ENCODE measurements at regions not wholly inside any gene's neighbourhood (a gene's known extent, or its start where the extent isn't known, plus 50 kb on each side); places are given as distances from the start of the nearest gene placed in this dataset.

DNA sequence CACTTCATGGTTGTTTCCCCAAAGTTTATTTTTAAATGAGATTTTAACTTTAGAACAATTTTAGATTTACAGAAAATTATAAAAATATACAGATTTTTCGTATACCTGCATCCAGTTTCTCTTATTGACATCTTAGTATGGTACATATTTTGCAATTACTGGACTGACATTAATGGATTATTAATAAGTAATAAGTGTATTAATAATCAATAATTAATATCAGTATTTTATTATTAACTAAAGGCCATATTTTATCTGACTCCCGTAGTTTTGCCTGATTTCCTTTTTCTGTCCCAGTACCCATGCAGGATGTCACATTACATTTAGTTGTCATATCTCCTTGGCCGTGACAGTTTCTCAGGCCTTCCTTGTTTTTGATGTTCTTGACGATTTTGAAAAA, 307.0 kb downstream of the C6orf118 start:
- TF ChIP-seq, protein P1, sequence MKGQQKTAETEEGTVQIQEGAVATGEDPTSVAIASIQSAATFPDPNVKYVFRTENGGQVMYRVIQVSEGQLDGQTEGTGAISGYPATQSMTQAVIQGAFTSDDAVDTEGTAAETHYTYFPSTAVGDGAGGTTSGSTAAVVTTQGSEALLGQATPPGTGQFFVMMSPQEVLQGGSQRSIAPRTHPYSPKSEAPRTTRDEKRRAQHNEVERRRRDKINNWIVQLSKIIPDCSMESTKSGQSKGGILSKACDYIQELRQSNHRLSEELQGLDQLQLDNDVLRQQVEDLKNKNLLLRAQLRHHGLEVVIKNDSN (IDR thresholded peaks at IDR 0.05) = no peak
- TF ChIP-seq EP300 (IDR thresholded peaks at IDR 0.05; ENCODE audit: borderline replicate concordance) (no peak), EGR1 (IDR thresholded peaks at IDR 0.05) (no peak), TCF12 (IDR thresholded peaks at IDR 0.05; ENCODE audit: low read depth) (no peak), NFIC (IDR thresholded peaks at IDR 0.05) (no peak), CREB1 (IDR thresholded peaks at IDR 0.05; ENCODE audit: low read depth) (no peak), ZBTB7A (IDR thresholded peaks at IDR 0.05; ENCODE audit: low read depth) (no peak), TEAD4 (IDR thresholded peaks at IDR 0.05) (no peak), FOXM1 (IDR thresholded peaks at IDR 0.05; ENCODE audit: borderline replicate concordance, low read depth) (no peak), TAF1 (IDR thresholded peaks at IDR 0.05; ENCODE audit: low read depth) (no peak), RAD21 (IDR thresholded peaks at IDR 0.05; ENCODE audit: low read depth) (no peak)
- TF ChIP-seq, protein P2, sequence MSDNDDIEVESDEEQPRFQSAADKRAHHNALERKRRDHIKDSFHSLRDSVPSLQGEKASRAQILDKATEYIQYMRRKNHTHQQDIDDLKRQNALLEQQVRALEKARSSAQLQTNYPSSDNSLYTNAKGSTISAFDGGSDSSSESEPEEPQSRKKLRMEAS (IDR thresholded peaks at IDR 0.05) = no peak
- TF ChIP-seq, protein P3, sequence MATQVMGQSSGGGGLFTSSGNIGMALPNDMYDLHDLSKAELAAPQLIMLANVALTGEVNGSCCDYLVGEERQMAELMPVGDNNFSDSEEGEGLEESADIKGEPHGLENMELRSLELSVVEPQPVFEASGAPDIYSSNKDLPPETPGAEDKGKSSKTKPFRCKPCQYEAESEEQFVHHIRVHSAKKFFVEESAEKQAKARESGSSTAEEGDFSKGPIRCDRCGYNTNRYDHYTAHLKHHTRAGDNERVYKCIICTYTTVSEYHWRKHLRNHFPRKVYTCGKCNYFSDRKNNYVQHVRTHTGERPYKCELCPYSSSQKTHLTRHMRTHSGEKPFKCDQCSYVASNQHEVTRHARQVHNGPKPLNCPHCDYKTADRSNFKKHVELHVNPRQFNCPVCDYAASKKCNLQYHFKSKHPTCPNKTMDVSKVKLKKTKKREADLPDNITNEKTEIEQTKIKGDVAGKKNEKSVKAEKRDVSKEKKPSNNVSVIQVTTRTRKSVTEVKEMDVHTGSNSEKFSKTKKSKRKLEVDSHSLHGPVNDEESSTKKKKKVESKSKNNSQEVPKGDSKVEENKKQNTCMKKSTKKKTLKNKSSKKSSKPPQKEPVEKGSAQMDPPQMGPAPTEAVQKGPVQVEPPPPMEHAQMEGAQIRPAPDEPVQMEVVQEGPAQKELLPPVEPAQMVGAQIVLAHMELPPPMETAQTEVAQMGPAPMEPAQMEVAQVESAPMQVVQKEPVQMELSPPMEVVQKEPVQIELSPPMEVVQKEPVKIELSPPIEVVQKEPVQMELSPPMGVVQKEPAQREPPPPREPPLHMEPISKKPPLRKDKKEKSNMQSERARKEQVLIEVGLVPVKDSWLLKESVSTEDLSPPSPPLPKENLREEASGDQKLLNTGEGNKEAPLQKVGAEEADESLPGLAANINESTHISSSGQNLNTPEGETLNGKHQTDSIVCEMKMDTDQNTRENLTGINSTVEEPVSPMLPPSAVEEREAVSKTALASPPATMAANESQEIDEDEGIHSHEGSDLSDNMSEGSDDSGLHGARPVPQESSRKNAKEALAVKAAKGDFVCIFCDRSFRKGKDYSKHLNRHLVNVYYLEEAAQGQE (IDR thresholded peaks at IDR 0.05; ENCODE audit: low read depth) = no peak

DNA sequence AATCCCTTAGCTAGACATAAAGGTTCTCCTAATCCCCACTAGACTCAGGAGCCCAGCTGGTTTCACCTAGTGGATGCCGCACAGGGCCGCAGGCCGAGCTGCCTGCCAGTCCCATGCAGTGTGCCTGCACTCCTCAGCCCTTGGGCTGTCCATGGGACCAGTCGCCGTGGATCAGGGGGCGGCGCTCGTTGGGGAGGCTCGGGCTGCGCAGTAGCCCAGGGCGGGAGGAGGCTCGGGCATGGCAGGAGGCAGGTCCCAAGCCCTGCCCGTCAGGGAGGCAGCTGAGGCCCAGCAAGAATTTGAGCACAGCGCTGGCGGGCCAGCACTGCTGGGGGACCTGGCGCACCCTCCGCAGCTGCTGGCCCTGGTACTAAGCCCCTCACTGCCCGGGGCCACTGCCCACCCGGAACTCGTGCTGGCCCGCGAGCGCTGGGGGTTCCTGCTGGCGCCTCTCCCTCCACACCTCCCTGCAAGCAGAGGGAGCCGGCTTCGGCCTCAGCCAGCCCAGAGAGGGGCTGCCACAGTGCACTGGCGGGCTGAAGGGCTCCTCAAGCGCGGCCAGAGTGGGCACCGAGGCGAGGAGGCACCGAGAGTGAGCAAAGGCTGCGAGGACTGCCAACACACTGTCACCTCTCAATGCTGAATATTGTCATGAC, 307.8 kb downstream of the C6orf118 start:
- no peak for TF ChIP-seq TEAD4 (IDR thresholded peaks at IDR 0.05)
- no peak for TF ChIP-seq EGR1 (IDR thresholded peaks at IDR 0.05)
- TF ChIP-seq TCF12 (IDR thresholded peaks at IDR 0.05; ENCODE audit: low read depth) = no peak
- no peak for TF ChIP-seq NFIC (IDR thresholded peaks at IDR 0.05)
- TF ChIP-seq TAF1 (IDR thresholded peaks at IDR 0.05; ENCODE audit: low read depth) = no peak
- no peak for TF ChIP-seq ZBTB7A (IDR thresholded peaks at IDR 0.05; ENCODE audit: low read depth)
- no peak for TF ChIP-seq YY1 (IDR thresholded peaks at IDR 0.05; ENCODE audit: low read depth)
- no peak for TF ChIP-seq CEBPB (IDR thresholded peaks at IDR 0.05)
- no peak for TF ChIP-seq CREB1 (IDR thresholded peaks at IDR 0.05; ENCODE audit: low read depth)
- TF ChIP-seq RAD21 (IDR thresholded peaks at IDR 0.05; ENCODE audit: low read depth) = no peak
- TF ChIP-seq, protein P3 (IDR thresholded peaks at IDR 0.05; ENCODE audit: low read depth) = no peak
- TF ChIP-seq, protein P2 (IDR thresholded peaks at IDR 0.05) = no peak
- no peak for TF ChIP-seq FOXM1 (IDR thresholded peaks at IDR 0.05; ENCODE audit: borderline replicate concordance, low read depth)
- TF ChIP-seq EP300 (IDR thresholded peaks at IDR 0.05; ENCODE audit: borderline replicate concordance) = no peak
- TF ChIP-seq, protein P1 (IDR thresholded peaks at IDR 0.05) = no peak

DNA sequence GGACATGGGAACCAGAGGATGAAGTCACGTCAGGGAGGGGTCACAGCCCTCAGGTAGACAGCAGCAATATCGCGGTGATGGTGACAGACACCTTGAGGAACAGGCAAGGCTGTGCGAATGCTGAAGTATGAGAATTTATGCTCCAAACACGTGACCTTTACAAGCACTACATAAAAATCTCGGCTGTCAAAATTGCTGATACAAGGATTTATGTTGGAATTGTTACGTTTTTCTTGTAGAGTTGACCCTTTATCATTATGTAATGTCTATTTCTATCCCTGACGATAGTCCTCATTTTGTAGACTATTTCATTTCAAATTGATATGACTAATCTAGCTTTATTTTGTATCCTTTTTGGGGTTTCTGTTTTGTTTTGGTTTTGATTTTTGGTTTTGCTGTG, 311.1 kb downstream of the C6orf118 start:
- no peak for TF ChIP-seq EP300 (IDR thresholded peaks at IDR 0.05; ENCODE audit: borderline replicate concordance)
- TF ChIP-seq RAD21 (IDR thresholded peaks at IDR 0.05; ENCODE audit: low read depth) = no peak
- TF ChIP-seq TEAD4 (IDR thresholded peaks at IDR 0.05) = no peak
- TF ChIP-seq CEBPB (IDR thresholded peaks at IDR 0.05) = no peak
- TF ChIP-seq, protein P2 (IDR thresholded peaks at IDR 0.05) = no peak
- no peak for TF ChIP-seq YY1 (IDR thresholded peaks at IDR 0.05; ENCODE audit: low read depth)
- TF ChIP-seq TCF12 (IDR thresholded peaks at IDR 0.05; ENCODE audit: low read depth) = no peak
- TF ChIP-seq FOXM1 (IDR thresholded peaks at IDR 0.05; ENCODE audit: borderline replicate concordance, low read depth) = no peak
- TF ChIP-seq ZBTB7A (IDR thresholded peaks at IDR 0.05; ENCODE audit: low read depth) = no peak
- no peak for TF ChIP-seq TAF1 (IDR thresholded peaks at IDR 0.05; ENCODE audit: low read depth)
- TF ChIP-seq NFIC (IDR thresholded peaks at IDR 0.05) = no peak
- TF ChIP-seq EGR1 (IDR thresholded peaks at IDR 0.05) = no peak
- TF ChIP-seq, protein P3 (IDR thresholded peaks at IDR 0.05; ENCODE audit: low read depth) = no peak
- TF ChIP-seq CREB1 (IDR thresholded peaks at IDR 0.05; ENCODE audit: low read depth) = no peak
- TF ChIP-seq, protein P1 (IDR thresholded peaks at IDR 0.05) = no peak
